SK-N-SH treated with all-trans-retinoic acid at 6 μM for 48 hours (cell line): ENCODE measurements at regions not wholly inside any gene's neighbourhood (a gene's known extent, or its start where the extent isn't known, plus 50 kb on each side); places are given as distances from the start of the nearest gene placed in this dataset.

Source experiments
- BACH2 ChIP-seq: fragments of 250-450 bp; sonication (Bioruptor Pico); IDR thresholded peaks from 2 replicates; pipeline ENCODE4 v1.9.0; 2021; ENCODE audit warnings: mild to moderate bottlenecking, borderline replicate concordance
- CREB5 ChIP-seq: fragments of 250-450 bp; sonication (Bioruptor Pico); IDR thresholded peaks from 2 replicates; pipeline ENCODE4 v1.5.1; 2020; ENCODE audit warnings: low read depth, mild to moderate bottlenecking, moderate library complexity
- CSDC2 ChIP-seq: fragments of 250-450 bp; sonication (Bioruptor Pico); IDR thresholded peaks from 2 replicates; pipeline ENCODE4 v1.5.0; 2020; ENCODE audit warnings: mild to moderate bottlenecking, moderate library complexity
- OSR1 ChIP-seq: fragments of 250-450 bp; sonication (Bioruptor Pico); IDR thresholded peaks from 2 replicates; pipeline ENCODE4 v1.8.0; 2022; ENCODE audit warnings: moderate library complexity, mild to moderate bottlenecking, inconsistent platforms
- RARB ChIP-seq: fragments of 250-450 bp; sonication (Bioruptor Pico); IDR thresholded peaks from 2 replicates; pipeline ENCODE4 v1.8.0; 2021; ENCODE audit warnings: mild to moderate bottlenecking, moderate library complexity
- TCF4 ChIP-seq: fragments of 250-450 bp; sonication (Bioruptor Pico); IDR thresholded peaks from 2 replicates; pipeline ENCODE4 v1.8.0; 2021; ENCODE audit warnings: mild to moderate bottlenecking, moderate library complexity, borderline replicate concordance
- ZC3H10 ChIP-seq: fragments of 250-450 bp; sonication (Bioruptor Pico); IDR thresholded peaks from 2 replicates; pipeline ENCODE4 v1.5.1; 2021; ENCODE audit warnings: mild to moderate bottlenecking, moderate library complexity
- ZFP30 ChIP-seq: fragments of 450-650 bp; formaldehyde crosslinking; IDR thresholded peaks from 2 replicates; pipeline ENCODE4 v1.5.0; 2022; ENCODE audit warnings: mild to moderate bottlenecking, moderate library complexity
- ZNF565 ChIP-seq: fragments of 450-650 bp; formaldehyde crosslinking; conservative IDR thresholded peaks from 2 replicates; pipeline ENCODE4 v1.5.0; 2020; ENCODE audit warnings: low read depth, mild to moderate bottlenecking, moderate library complexity
- TF ChIP-seq, protein P1 (sequence below): fragments of 250-450 bp; sonication (Bioruptor Pico); IDR thresholded peaks from 2 replicates; pipeline ENCODE4 v1.5.0; 2020; ENCODE audit warnings: mild to moderate bottlenecking, moderate library complexity

DNA sequence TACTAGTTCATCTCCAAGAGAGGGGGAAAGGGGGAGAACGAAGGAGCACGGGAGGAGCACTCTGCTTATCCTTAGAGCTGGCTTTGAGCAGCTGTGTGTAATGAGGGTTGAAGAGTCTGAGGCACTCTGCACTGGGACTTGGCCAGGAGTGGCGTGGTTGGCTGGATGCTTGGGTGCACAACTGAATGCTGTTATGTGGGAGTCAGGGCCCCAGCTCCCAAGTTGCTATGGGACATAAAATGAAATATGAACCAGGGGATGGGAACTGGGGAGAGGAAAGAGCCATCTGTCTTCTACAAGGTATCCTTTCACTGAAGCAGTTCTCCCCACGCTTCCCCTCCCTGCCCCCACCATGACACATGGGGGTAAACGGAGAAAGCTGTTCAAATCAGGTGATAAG, 105.9 kb upstream of the ANKFN1 start:
- TF ChIP-seq ZC3H10 (CRISPR knock-in tag) (no peak), BACH2 (no peak), CSDC2 (CRISPR knock-in tag) (no peak), OSR1 (no peak), RARB (no peak), ZFP30 (CRISPR knock-in tag) (no peak), ZNF565 (CRISPR knock-in tag) (no peak), CREB5 (CRISPR knock-in tag) (no peak), TCF4 (CRISPR knock-in tag) (no peak)
- TF ChIP-seq, protein P1, sequence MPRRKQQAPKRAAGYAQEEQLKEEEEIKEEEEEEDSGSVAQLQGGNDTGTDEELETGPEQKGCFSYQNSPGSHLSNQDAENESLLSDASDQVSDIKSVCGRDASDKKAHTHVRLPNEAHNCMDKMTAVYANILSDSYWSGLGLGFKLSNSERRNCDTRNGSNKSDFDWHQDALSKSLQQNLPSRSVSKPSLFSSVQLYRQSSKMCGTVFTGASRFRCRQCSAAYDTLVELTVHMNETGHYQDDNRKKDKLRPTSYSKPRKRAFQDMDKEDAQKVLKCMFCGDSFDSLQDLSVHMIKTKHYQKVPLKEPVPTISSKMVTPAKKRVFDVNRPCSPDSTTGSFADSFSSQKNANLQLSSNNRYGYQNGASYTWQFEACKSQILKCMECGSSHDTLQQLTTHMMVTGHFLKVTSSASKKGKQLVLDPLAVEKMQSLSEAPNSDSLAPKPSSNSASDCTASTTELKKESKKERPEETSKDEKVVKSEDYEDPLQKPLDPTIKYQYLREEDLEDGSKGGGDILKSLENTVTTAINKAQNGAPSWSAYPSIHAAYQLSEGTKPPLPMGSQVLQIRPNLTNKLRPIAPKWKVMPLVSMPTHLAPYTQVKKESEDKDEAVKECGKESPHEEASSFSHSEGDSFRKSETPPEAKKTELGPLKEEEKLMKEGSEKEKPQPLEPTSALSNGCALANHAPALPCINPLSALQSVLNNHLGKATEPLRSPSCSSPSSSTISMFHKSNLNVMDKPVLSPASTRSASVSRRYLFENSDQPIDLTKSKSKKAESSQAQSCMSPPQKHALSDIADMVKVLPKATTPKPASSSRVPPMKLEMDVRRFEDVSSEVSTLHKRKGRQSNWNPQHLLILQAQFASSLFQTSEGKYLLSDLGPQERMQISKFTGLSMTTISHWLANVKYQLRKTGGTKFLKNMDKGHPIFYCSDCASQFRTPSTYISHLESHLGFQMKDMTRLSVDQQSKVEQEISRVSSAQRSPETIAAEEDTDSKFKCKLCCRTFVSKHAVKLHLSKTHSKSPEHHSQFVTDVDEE, result no peak
